ENCODE measurements at regions not wholly inside any gene's neighbourhood (a gene's known extent, or its start where the extent isn't known, plus 50 kb on each side); places are given as distances from the start of the nearest gene placed in this dataset.
A peak's percentile ranks its signal among the peaks of the same experiment; 100 is the strongest.
"Not testable (repeated sequence)": the region's sequence is repeated elsewhere in the genome, so short reads cannot be mapped to it uniquely, and the experiment has no call there.

- no peak for DNase-seq
These were observed 1139.3 kb downstream of the HACE1 start for GRCh38 chr6:103720393-103720792.

GRCh38 chr6:103719545-103719944, 1140.2 kb downstream of the HACE1 start:
- no peak for DNase-seq

GRCh38 chr6:103715269-103715668, 1144.5 kb downstream of the HACE1 start:
- DNase-seq = no peak

GRCh38 chr6:103709236-103709635, 1150.5 kb downstream of the HACE1 start:
- DNase-seq = not testable (repeated sequence)

GRCh38 chr6:103707596-103708325, 1152.0 kb downstream of the HACE1 start:
- DNase-seq = peak; percentile 11

- no peak for DNase-seq
These were observed 1160.0 kb downstream of the HACE1 start for GRCh38 chr6:103699769-103700168.

GRCh38 chr6:103687430-103687829, 1172.3 kb downstream of the HACE1 start:
- DNase-seq = no peak

- peak; percentile 47 for DNase-seq
These were observed 1179.6 kb downstream of the HACE1 start for GRCh38 chr6:103680116-103680515.

GRCh38 chr6:103677290-103677689, 1182.4 kb downstream of the HACE1 start:
- DNase-seq = no peak

GRCh38 chr6:103675807-103676406, 1183.8 kb downstream of the HACE1 start:
- DNase-seq = peak; percentile 95

- peak; percentile 33 for DNase-seq
These were observed 1184.9 kb downstream of the HACE1 start for GRCh38 chr6:103674790-103675189.

- peak; percentile 85 for DNase-seq
These were observed 1187.5 kb downstream of the HACE1 start for GRCh38 chr6:103672169-103672568.

GRCh38 chr6:103629613-103630012, 1230.1 kb downstream of the HACE1 start:
- no peak for DNase-seq

- peak; percentile 17 for DNase-seq
These were observed 1242.1 kb downstream of the HACE1 start for GRCh38 chr6:103617642-103618041.

- no peak for DNase-seq
These were observed 1272.0 kb downstream of the HACE1 start for GRCh38 chr6:103587722-103588121.

GRCh38 chr6:103578115-103578514, 1281.6 kb downstream of the HACE1 start:
- no peak for DNase-seq

GRCh38 chr6:103570431-103570830, 1289.3 kb downstream of the HACE1 start:
- no peak for DNase-seq

- no peak for DNase-seq
These were observed 1304.8 kb downstream of the HACE1 start for GRCh38 chr6:103554911-103555310.

- DNase-seq = no peak
These were observed 1321.3 kb downstream of the HACE1 start for GRCh38 chr6:103538381-103538780.

GRCh38 chr6:103534814-103535213, 1324.9 kb downstream of the HACE1 start:
- DNase-seq = no peak

- no peak for DNase-seq
These were observed 1325.6 kb downstream of the HACE1 start for GRCh38 chr6:103534095-103534494.

GRCh38 chr6:103522045-103522444, 1337.7 kb downstream of the HACE1 start:
- DNase-seq = no peak

GRCh38 chr6:103516336-103516735, 1343.4 kb downstream of the HACE1 start:
- no peak for DNase-seq

GRCh38 chr6:103507052-103507451, 1352.7 kb downstream of the HACE1 start:
- DNase-seq = no peak

GRCh38 chr6:103505155-103505518, 1354.6 kb downstream of the HACE1 start:
- DNase-seq = no peak
